Stomach (tissue), 8 donors: ENCODE measurements at regions not wholly inside any gene's neighbourhood (a gene's known extent, or its start where the extent isn't known, plus 50 kb on each side); places are given as distances from the start of the nearest gene placed in this dataset.
"Not testable (repeated sequence)": the region's sequence is repeated elsewhere in the genome, so short reads cannot be mapped to it uniquely, and the experiment has no call there.

ENCODE experiments used
- DNase-seq, 2 donors: peaks; one replicate each; pipeline versions ENCODE4 v3.0.0 to v3.0.0-alpha.2; 2013 to 2019
- H3K27ac ChIP-seq, 5 donors: fragments of 200-600 bp in 4 of 5; sonication (generic) in 4 of 5; one replicate each; pipeline ENCODE4 v1.5.1; 2013 to 2019; ENCODE audit warnings: mild to moderate bottlenecking in 1 of 5, moderate library complexity in 1 of 5
- H3K27me3 ChIP-seq, 3 donors: fragments of 200-600 bp; sonication (generic); one replicate each; pipeline ENCODE4 v1.5.1; 2017 to 2019; ENCODE audit warnings: mixed run types in 1 of 3
- H3K36me3 ChIP-seq, 4 donors: fragments of 200-600 bp; sonication (generic); 1 replicate in 3 of 4; 2 replicates in 1 of 4; pipeline ENCODE4 v1.5.1; 2016 to 2019
- H3K4me1 ChIP-seq, 4 donors: fragments of 200-600 bp; sonication (generic); one replicate each; pipeline ENCODE4 v1.5.1; 2016 to 2019
- H3K4me3 ChIP-seq, 4 donors: fragments of 200-600 bp; sonication (generic) in 3 of 4; one replicate each; pipeline ENCODE4 v1.5.1; 2016 to 2019; ENCODE audit warnings: mild to moderate bottlenecking in 1 of 4
- H3K9me3 ChIP-seq, 4 donors: fragments of 200-600 bp; sonication (generic); one replicate each; pipeline ENCODE4 v1.5.1; 2016 to 2019
- CTCF ChIP-seq, 7 experiments: fragments of 450-650 bp in 4 of 7; fragments of 200-600 bp in 3 of 7; sonication (generic) in 3 of 7; IDR thresholded peaks; one replicate each; pipeline ENCODE4 v1.5.1; 2016 to 2019; ENCODE audit warnings: antibody characterized with exemption in 7 of 7, control low read depth in 2 of 7, mild to moderate bottlenecking in 1 of 7
- EP300 ChIP-seq: sonication (generic); formaldehyde crosslinking; IDR thresholded peaks from one replicate; pipeline ENCODE4 v1.6.1; 2017; ENCODE audit warnings: antibody characterized with exemption
- POLR2A ChIP-seq, 4 donors: fragments of 450-650 bp; IDR thresholded peaks; one replicate each; pipeline ENCODE4 v1.6.1; 2016; ENCODE audit warnings: antibody characterized with exemption in 4 of 4, control low read depth in 2 of 4, mild to moderate bottlenecking in 1 of 4, moderate library complexity in 1 of 4
- POLR2AphosphoS5 ChIP-seq, 3 donors: sonication (generic); formaldehyde crosslinking; IDR thresholded peaks; one replicate each; pipeline ENCODE4 v1.6.1; 2016; ENCODE audit warnings: antibody characterized with exemption in 3 of 3
- WGBS, 5 donors: extraction: QIAGEN DNeasy Blood & Tissue Kit in 3 of 5; methylation state at CpG; one replicate each; pipeline versions ENCODE4 v1.1.5 to v1.1.7; 2013 to 2018; 5-methylcytosine and 5-hydroxymethylcytosine counted together
- intact Hi-C: fragments of 100-400 bp; cut with DNase I; formaldehyde crosslinking; loops from one replicate; pipeline ENCODE4 v1.15.1; 2023; ENCODE audit warnings: low total_unique reads
- donor health status: healthy with polysubstance abuse.
- donor health status: Bipolar disorder and iron deficiency.
- donor health status: healthy.

GRCh38 chr2:18046558-18047212 is 168.2 kb downstream of the KCNS3 start:
- H3K27me3 ChIP-seq, result no peaks in the 10 kb centered on the region
- H3K9me3 ChIP-seq, result no peaks in the 10 kb centered on the region
- intact Hi-C loops, result no loop called here
- no peak for TF ChIP-seq EP300
- no peak for TF ChIP-seq POLR2AphosphoS5 (IDR thresholded peaks at IDR 0.05)
- TF ChIP-seq CTCF (IDR thresholded peaks at IDR 0.05), result no peak
- no peak overlapping the region for H3K27ac ChIP-seq
- H3K36me3 ChIP-seq, result no peaks in the 10 kb centered on the region
- H3K4me3 ChIP-seq, result no peak overlapping the region
- no peak for DNase-seq
- peaks cover 0 to 27% (median 8%) of the 10 kb centered on the region in 4 donors for H3K4me1 ChIP-seq
- WGBS, 5 donors, result 51 to 64% (median 60%) methylated on average over 3 of the region's 3 CpGs

DNA sequence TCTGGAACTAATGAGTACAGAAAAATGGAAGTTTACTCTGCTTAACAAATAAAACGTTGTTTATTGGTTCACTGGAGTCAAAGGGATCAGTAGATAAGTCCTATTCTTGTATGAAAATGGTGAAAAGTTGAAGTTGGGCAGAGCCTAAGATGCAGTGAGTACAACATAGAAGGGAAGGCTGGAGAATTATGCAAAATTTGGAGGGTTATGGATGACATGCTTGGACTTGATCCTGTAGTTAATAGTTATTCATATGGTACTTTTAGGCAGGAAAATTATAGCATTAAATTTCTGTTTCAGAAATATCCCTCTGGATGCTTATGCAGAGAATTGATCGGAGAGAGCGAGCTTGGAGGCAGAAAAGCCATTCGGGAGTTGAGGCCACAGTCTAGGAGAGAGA is 167.6 kb downstream of the KCNS3 start:
- Histone ChIP-seq H3K4me1 (peaks cover 0 to 27% (median 8%) of the 10 kb centered on the region in 4 donors), H3K27ac (no peak overlapping the region), H3K4me3 (no peak overlapping the region), H3K9me3 (no peaks in the 10 kb centered on the region), H3K27me3 (no peaks in the 10 kb centered on the region), H3K36me3 (no peaks in the 10 kb centered on the region)
- TF ChIP-seq EP300 (no peak), POLR2AphosphoS5 (IDR thresholded peaks at IDR 0.05) (no peak), POLR2A (IDR thresholded peaks at IDR 0.05) (no peak), CTCF (IDR thresholded peaks at IDR 0.05) (no peak)
- 76 to 79% (median 76%) methylated on average over 4 of the region's 4 CpGs for WGBS, 5 donors
- DNase-seq, result no peak
- intact Hi-C loops, result no loop called here

DNA sequence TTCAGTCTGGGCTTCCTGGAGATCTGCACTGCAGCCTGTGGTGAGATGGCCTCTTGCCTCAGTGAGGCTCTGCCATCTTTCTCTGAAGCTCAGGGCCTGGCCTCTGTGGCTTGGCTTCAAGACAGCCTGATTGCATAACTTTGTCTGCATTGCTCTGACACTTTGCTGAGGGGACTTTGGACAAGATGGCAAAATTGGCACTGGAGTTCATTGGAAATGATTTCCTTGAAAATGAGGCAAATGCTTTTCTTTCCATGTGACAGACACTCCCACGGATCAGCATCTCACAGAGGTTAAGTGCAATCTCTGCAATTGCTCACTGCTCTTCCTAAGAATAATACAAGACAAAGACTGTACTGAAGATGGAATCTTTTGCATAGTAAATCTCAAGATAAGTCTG is 166.8 kb downstream of the KCNS3 start:
- Histone ChIP-seq H3K4me1 (peaks cover 0 to 27% (median 8%) of the 10 kb centered on the region in 4 donors), H3K36me3 (no peaks in the 10 kb centered on the region), H3K27me3 (no peaks in the 10 kb centered on the region), H3K4me3 (no peak overlapping the region), H3K9me3 (no peaks in the 10 kb centered on the region), H3K27ac (no peak overlapping the region)
- DNase-seq, result no peak
- intact Hi-C loops, result no loop called here
- no peak for TF ChIP-seq EP300
- TF ChIP-seq POLR2AphosphoS5 (IDR thresholded peaks at IDR 0.05), result no peak
- TF ChIP-seq CTCF (IDR thresholded peaks at IDR 0.05), result no peak
- 43 to 79% (median 68%) methylated on average over 1 of the region's 1 CpG for WGBS, 5 donors

- DNase-seq, H3K27ac ChIP-seq, H3K4me3 ChIP-seq, H3K27me3 ChIP-seq, H3K4me1 ChIP-seq, intact Hi-C loops, H3K36me3 ChIP-seq: not testable (repeated sequence)
- H3K9me3 ChIP-seq, result peaks cover 0 to 22% (median 16%) of the 10 kb centered on the region in 4 donors
- WGBS, 5 donors, result 71 to 83% (median 80%) methylated on average over 14 to 16 of the region's 16 CpGs
These were observed 138.9 kb downstream of the KCNS3 start for GRCh38 chr2:18017381-18017780.

DNA sequence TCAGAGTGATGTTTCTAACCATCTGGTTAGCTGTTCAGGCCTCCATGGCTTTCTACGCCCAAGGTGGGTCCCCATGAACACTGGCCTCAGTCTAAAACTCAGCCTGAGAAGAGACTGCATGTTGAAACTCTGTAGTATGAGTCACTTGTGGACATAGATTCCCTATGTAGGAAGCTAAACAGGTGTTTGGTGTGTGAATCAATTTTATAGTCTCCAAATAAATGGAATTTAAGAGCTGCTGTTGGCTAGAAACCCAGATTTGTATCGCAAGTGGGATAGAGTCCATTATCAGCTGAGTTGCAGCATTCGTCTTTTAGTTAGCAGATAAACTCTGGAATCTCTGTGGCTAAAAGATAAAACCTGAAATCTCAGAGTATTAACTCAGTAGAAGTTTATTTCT is 131.4 kb downstream of the KCNS3 start:
- TF ChIP-seq CTCF (IDR thresholded peaks at IDR 0.05), result no peak
- TF ChIP-seq EP300, result no peak
- TF ChIP-seq POLR2AphosphoS5 (IDR thresholded peaks at IDR 0.05), result no peak
- TF ChIP-seq POLR2A (IDR thresholded peaks at IDR 0.05), result no peak
- DNase-seq, result no peak
- H3K27ac ChIP-seq, result no peak overlapping the region
- H3K4me3 ChIP-seq, result no peak overlapping the region
- H3K36me3 ChIP-seq, result no peaks in the 10 kb centered on the region
- WGBS, 5 donors, result 63 to 71% (median 68%) methylated on average over 3 of the region's 3 CpGs
- peaks cover 0 to 7% (median 3%) of the 10 kb centered on the region in 4 donors for H3K4me1 ChIP-seq
- H3K27me3 ChIP-seq, result no peaks in the 10 kb centered on the region
- intact Hi-C loops, result no loop called here
- H3K9me3 ChIP-seq, result peaks cover 0 to 9% (median 3%) of the 10 kb centered on the region in 4 donors
